Smooth muscle cell (in vitro differentiated cells): ENCODE measurements at regions not wholly inside any gene's neighbourhood (a gene's known extent, or its start where the extent isn't known, plus 50 kb on each side); places are given as distances from the start of the nearest gene placed in this dataset.

Experiments used
- DNase-seq: peaks from one replicate; lab custom pipeline; 2025; ENCODE audit not compliant: unreplicated experiment; lab: John Stamatoyannopoulos, UW
- H2AFZ ChIP-seq: fragments of 200-600 bp; sonication (generic); 2 replicates; pipeline ENCODE4 v1.6.0; 2016; ENCODE audit warnings: antibody characterized with exemption, low read depth, mild to moderate bottlenecking
- H3F3A ChIP-seq: fragments of 200-600 bp; sonication (generic); 2 replicates; pipeline ENCODE4 v1.6.0; 2017; ENCODE audit warnings: antibody characterized with exemption, low read depth
- H3K27ac ChIP-seq: fragments of 200-600 bp; sonication (generic); 2 replicates; pipeline ENCODE4 v1.5.1; 2016; ENCODE audit warnings: low read depth, mild to moderate bottlenecking
- H3K27me3 ChIP-seq: fragments of 200-600 bp; sonication (generic); 2 replicates; pipeline ENCODE4 v1.6.1; 2016; ENCODE audit warnings: low read depth, mild to moderate bottlenecking
- H3K36me3 ChIP-seq: fragments of 200-600 bp; sonication (generic); 2 replicates; pipeline ENCODE4 v1.5.1; 2016; ENCODE audit warnings: low read depth
- H3K4me1 ChIP-seq: fragments of 200-600 bp; sonication (generic); 2 replicates; pipeline ENCODE4 v1.5.1; 2016; ENCODE audit warnings: low read depth
- H3K4me2 ChIP-seq: fragments of 200-600 bp; sonication (generic); 2 replicates; pipeline ENCODE4 v1.6.0; 2016; ENCODE audit warnings: mild to moderate bottlenecking
- H3K4me3 ChIP-seq: fragments of 200-600 bp; sonication (generic); 2 replicates; pipeline ENCODE4 v1.5.1; 2016; ENCODE audit warnings: mild to moderate bottlenecking
- H3K79me2 ChIP-seq: fragments of 200-600 bp; sonication (generic); 2 replicates; pipeline ENCODE4 v1.6.0; 2016; ENCODE audit warnings: low read depth, mild to moderate bottlenecking
- H3K9ac ChIP-seq: fragments of 200-600 bp; sonication (generic); 2 replicates; pipeline ENCODE4 v1.6.0; 2016; ENCODE audit warnings: low read depth
- H3K9me3 ChIP-seq: fragments of 200-600 bp; sonication (generic); replicated peaks from 2 replicates; pipeline ENCODE4 v1.5.1; 2016; ENCODE audit warnings: low read depth
- H4K20me1 ChIP-seq: fragments of 200-600 bp; sonication (generic); 2 replicates; pipeline ENCODE4 v1.6.0; 2016; ENCODE audit warnings: low read depth
- CTCF ChIP-seq: fragments of 200-600 bp; sonication (generic); IDR thresholded peaks from 2 replicates; pipeline ENCODE4 v1.5.1; 2017; ENCODE audit warnings: borderline replicate concordance, mild to moderate bottlenecking, antibody characterized with exemption; ENCODE audit not compliant: insufficient read depth, poor library complexity, severe bottlenecking
- WGBS: methylation state at CpG from one replicate; pipeline ENCODE4 v1.1.7; 2016; ENCODE audit warnings: low lambda C conversion rate; 5-methylcytosine and 5-hydroxymethylcytosine counted together

- Histone ChIP-seq H2AFZ (no peak overlapping the region), H3K4me1 (no peaks in the 10 kb centered on the region), H3K9me3 (no peaks in the 10 kb centered on the region), H3K9ac (no peak overlapping the region), H3K4me3 (no peak overlapping the region), H4K20me1 (no peaks in the 10 kb centered on the region), H3K27ac (no peak overlapping the region), H3K27me3 (no peaks in the 10 kb centered on the region), H3K79me2 (no peaks in the 10 kb centered on the region), H3F3A (no peaks in the 10 kb centered on the region), H3K36me3 (no peaks in the 10 kb centered on the region), H3K4me2 (no peak overlapping the region)
- no peak for TF ChIP-seq CTCF
- DNase-seq, result no peak
- WGBS, result 60% methylated on average over 2 of the region's 2 CpGs
Observed at GRCh38 chr16:62213763-62214162, 177.5 kb upstream of the CDH8 start.

DNA sequence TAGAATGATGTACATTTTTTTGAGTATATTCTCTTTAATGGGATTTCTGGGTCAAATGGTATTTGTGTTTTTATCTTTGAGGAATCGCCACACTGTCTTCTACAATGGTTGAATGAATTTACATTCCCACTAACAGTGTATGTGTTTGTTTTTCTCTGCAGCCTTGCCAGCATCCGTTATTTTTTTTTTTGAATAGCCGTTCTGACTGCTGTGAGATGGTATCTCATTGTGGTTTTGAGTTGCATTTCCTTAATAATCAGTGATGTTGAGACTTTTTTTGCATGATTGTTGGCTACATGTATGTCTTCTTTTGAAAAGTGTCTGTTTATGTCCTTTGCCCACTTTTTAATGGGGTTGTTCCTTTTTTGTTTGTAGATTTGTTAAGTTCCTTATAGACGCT, 172.7 kb upstream of the CDH8 start:
- 72% methylated on average over 4 of the region's 4 CpGs for WGBS
- Histone ChIP-seq H3K79me2 (no peaks in the 10 kb centered on the region), H3F3A (no peaks in the 10 kb centered on the region), H3K36me3 (no peaks in the 10 kb centered on the region), H3K4me2 (no peak overlapping the region), H3K9me3 (no peaks in the 10 kb centered on the region), H3K4me1 (no peaks in the 10 kb centered on the region), H3K4me3 (no peak overlapping the region), H2AFZ (no peak overlapping the region), H3K27me3 (no peaks in the 10 kb centered on the region), H3K9ac (no peak overlapping the region), H3K27ac (no peak overlapping the region), H4K20me1 (no peaks in the 10 kb centered on the region)
- TF ChIP-seq CTCF, result no peak
- no peak for DNase-seq

DNA sequence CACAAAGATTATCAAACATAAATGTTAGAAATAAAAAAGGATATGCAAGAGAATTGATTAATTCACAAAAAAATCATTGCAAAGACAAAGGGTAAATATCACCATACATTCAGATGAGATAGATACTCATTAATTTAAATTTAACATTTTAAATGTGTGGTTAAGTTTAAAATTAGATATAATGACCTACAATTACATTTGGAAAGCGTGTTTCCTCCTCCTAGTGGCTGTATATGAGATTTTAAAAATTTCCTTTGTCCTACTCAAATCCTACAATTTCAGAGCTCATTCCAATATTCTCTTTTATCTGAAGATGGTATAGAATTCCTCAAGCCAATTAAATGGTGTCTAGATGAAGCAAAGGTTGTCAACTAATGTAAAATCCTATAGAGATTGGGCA, 169.2 kb upstream of the CDH8 start:
- Histone ChIP-seq H3K4me2 (no peak overlapping the region), H3K9me3 (no peaks in the 10 kb centered on the region), H2AFZ (no peak overlapping the region), H3K36me3 (no peaks in the 10 kb centered on the region), H4K20me1 (no peaks in the 10 kb centered on the region), H3K9ac (no peak overlapping the region), H3K79me2 (no peaks in the 10 kb centered on the region), H3K27me3 (no peaks in the 10 kb centered on the region), H3K4me3 (no peak overlapping the region), H3F3A (no peaks in the 10 kb centered on the region), H3K27ac (no peak overlapping the region), H3K4me1 (no peaks in the 10 kb centered on the region)
- DNase-seq, result no peak
- peak; percentile 21 for TF ChIP-seq CTCF
- WGBS, result 3% methylated on average over 1 of the region's 1 CpG

- no peaks in the 10 kb centered on the region for H3K9me3 ChIP-seq
- H3K9ac ChIP-seq, result no peak overlapping the region
- H3K36me3 ChIP-seq, result no peaks in the 10 kb centered on the region
- no peaks in the 10 kb centered on the region for H3K27me3 ChIP-seq
- H3K79me2 ChIP-seq, result no peaks in the 10 kb centered on the region
- DNase-seq, result no peak
- no peaks in the 10 kb centered on the region for H4K20me1 ChIP-seq
- WGBS, result 75% methylated on average over 8 of the region's 8 CpGs
- no peak for TF ChIP-seq CTCF
- H3K4me3 ChIP-seq, result no peak overlapping the region
- no peak overlapping the region for H2AFZ ChIP-seq
- no peaks in the 10 kb centered on the region for H3F3A ChIP-seq
- H3K27ac ChIP-seq, result no peak overlapping the region
- no peaks in the 10 kb centered on the region for H3K4me1 ChIP-seq
- no peak overlapping the region for H3K4me2 ChIP-seq
Observed at GRCh38 chr16:62201911-62202310, 165.7 kb upstream of the CDH8 start.
